GM19467 (cell line): ENCODE measurements at regions not wholly inside any gene's neighbourhood (a gene's known extent, or its start where the extent isn't known, plus 50 kb on each side); places are given as distances from the start of the nearest gene placed in this dataset.

Experiments used
- ATAC-seq: cut with Tn5 transposase; IDR thresholded peaks from one replicate; pipeline ENCODE4 v1.9.1; 2021; ENCODE audit warnings: mild to moderate bottlenecking, moderate library complexity; ENCODE audit not compliant: unreplicated experiment

DNA sequence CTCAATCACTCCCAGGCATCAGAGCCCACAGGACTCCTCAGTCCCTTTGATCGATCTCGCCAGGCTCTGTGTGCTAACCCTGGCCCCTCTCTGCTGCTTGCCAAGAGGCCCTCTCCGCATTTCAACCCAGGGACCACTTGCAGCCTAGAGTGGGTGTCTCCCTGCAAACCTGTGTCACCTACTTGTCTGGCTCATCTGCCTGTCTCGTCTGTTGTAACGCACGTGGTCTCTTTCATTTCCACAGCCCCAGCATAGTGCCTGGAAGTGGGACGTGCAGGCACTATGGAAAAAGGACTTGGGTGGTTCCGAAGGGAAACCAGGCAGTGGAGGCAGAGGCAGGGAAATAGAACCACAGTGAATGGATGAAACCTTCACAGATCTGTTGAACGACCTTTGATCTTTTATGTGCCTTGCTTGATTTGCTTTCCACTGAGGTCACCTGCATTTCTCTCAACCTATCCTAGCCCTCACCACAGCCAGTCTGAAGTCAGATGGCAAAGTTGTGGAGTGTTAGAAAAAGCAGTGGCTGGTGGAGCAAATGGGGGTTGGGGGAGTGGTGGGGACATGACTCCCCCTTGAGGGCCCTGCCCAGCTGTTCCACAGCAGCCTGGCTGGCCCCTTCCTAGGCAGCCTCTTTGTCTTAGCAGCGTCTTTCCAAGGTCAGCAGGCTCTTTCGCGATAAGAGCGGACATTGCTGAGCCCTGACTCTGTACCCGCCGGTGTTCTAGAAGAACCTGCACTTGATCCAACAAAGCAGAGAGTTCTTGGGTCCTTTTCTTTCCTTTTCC is 55.8 kb upstream of the TAGAP start:
- no peak for ATAC-seq

DNA sequence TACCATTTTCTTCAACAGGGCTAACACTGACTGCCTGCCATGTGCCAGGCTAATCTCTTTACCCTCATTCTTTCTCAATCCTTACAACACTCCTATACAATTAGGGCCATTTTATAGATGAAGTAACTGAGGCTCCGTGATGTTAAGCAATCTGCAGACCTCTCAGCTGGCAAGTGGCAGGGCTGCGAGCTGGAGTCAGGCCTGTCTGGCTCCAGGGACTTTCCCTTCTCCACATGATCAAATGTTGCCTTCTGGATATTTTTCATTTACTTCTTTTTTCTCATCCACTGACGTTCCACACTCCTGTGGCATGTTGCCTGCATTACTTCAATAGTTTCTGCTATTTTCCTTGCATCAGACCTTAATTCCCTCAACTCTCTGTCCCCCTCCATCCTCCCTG is 55.2 kb upstream of the TAGAP start:
- ATAC-seq: no peak

DNA sequence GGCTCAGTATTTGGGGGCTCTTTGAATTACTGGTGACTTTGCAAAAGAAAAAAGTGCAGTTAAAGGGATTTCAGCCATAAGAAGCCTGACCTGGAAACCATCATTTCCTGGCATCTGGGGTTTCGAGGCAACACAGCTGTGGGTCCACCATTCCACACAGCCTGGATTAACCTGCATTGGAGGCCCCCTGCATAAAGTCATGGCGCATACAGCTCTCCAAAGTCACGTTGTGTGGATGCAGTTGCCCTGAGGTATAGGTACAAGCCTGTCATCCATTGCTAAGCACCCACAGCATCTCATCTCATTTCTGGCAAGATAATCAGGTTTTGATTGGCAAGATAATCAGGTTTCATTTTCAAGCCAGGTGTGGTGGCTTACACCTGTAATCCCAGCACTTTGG is 54.5 kb upstream of the TAGAP start:
- ATAC-seq: no peak

DNA sequence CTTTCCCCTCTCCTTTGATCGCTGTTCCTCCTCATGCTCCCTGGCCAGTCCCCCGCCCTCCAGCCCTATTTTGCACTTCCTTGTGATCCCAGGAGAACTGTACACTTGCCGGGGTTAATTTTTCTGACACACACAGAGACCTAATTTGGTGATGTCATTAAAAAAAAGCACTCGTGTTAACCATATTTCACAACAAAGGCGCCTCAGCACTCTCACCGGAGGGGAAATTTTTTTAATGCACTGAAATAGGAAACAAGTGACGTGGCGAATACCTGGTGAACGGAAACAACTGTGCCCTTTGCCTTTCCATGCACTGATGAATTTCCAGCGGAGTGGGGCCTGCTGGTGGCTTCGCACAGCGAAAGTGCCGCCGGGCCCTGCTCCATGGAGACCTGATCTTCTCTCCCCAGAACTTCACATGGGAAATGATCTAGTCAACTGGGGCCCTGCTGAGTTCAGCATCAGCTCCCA is 53.9 kb upstream of the TAGAP start:
- no peak for ATAC-seq

DNA sequence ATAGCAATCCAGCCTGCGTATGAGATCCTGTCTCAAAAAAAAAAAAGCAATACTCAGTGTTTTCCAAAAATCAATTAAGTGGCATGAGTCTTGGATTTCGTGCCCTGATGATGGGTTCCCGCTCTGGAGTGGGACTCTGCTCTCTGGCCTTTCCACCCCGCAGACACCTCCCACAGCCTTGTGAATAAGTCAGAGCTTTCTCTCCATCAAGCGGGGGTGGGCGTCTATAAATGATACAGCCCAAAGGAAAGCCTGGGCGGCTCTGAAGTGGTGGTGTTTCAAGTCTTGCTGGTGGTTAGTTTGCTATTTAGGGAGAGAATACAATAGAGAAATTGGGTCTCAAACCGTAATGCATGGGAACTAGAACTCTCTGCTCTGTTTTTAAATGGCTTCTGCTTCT is 52.5 kb upstream of the TAGAP start:
- no peak for ATAC-seq

DNA sequence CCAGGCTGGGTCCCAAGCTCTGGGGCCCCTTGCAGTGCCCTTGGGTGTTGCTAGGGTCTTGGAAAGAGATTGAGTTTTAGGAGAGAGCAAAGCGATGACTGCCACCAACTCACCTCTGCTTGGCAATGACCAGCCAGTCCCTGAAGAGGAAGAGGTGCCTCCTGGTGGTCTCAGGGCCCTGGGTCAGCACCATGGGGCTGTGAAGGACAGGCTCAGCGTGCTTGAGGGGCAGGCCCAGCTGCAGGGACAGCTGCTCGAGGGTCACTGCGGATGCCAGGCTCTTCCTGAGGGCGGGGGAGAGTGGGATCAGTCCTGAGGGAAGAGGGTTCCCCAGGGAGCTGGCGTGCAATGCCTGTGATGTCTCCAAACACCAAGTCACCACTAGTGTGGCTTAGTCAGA is 50.8 kb upstream of the TAGAP start:
- no peak for ATAC-seq

DNA sequence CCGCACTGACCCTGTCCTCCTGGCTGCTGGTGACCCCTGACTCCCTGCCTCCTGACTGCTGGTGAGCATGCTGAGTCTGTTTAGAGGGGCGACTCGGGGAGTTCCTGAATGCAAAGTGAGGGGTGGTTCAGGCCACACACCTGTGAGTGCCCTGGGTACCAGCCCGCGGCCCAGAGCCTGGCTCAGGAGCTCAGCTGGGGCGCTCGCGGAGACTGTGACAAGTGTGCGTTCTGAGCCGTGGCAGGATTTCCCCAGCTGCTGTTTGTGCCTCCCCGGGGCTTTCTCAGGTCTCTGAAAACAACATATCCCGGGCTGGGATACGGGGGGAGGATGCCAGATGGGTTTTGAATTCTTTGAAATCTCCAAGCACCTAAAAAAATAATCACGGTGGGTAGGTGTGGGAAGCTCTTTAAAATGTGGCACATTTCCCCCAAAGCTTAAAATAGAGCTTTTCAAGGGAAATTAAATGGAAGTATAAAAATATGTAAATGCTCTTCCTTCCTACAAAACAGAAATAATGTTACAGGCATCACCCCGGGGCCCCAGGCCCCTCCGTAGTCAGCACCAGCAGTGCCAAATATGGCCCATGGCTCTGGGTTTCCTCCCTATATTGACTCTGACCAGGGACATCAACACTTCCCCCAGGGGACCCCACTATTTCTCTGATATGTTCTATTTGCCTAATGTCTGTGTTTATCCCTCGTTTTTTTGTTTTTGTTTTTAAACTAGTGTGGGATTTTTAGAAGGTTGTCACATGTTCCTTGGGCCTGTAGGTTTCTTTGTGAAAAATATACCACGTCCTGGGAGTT is 49.9 kb upstream of the TAGAP start:
- no peak for ATAC-seq
